ENCODE measurements at regions not wholly inside any gene's neighbourhood (a gene's known extent, or its start where the extent isn't known, plus 50 kb on each side); places are given as distances from the start of the nearest gene placed in this dataset.

- H3K4me3 ChIP-seq (ENCODE audit: low read length in 2 of 2) = no peak overlapping the region
- H3K27me3 ChIP-seq (ENCODE audit: insufficient read depth, low read length) = no peaks in the 10 kb centered on the region
- H3K27me3 Mint-ChIP-seq = no peaks in the 10 kb centered on the region
- H3K4me1 Mint-ChIP-seq = peaks cover 3 to 5% (median 4%) of the 10 kb centered on the region in 4 donors
- peaks cover 3% of the 10 kb centered on the region for H3K4me1 ChIP-seq (ENCODE audit: insufficient read depth, low read length)
- H3K27ac Mint-ChIP-seq = no peak overlapping the region
- intact Hi-C loops (cut with micrococcal nuclease) = no loop called here
- ChIA-PET CTCF (ENCODE audit: partially characterized antibody) (interaction anchor here (0.7 to 2.4 kb wide), 2 partner anchors 9 to 19 kb away, joined by 3 to 12 read pairs; no protein-coding TSS in a partner anchor), POLR2A (ENCODE audit: partially characterized antibody) (no interaction called here)
- H3K9me3 Mint-ChIP-seq = peaks cover 0 to 3% (median 0%) of the 10 kb centered on the region in 8 donors
- no peaks in the 10 kb centered on the region for H3K36me3 ChIP-seq (ENCODE audit: insufficient read depth, low read length)
- no peak overlapping the region for H3K4me3 Mint-ChIP-seq
- H3K36me3 Mint-ChIP-seq = no peaks in the 10 kb centered on the region
- no peak overlapping the region for H3K27ac ChIP-seq (ENCODE audit: low read depth, low read length)
- H3K9me3 ChIP-seq (ENCODE audit: control insufficient read depth in 1 of 2, low read length in 2 of 2) = no peaks in the 10 kb centered on the region
- DNase-seq = no peak
Observed at GRCh38 chr2:204032301-204032700, 95.7 kb downstream of the ICOS start.

- Histone ChIP-seq H3K4me1 (ENCODE audit: insufficient read depth, low read length) (no peaks in the 10 kb centered on the region), H3K4me3 (ENCODE audit: low read length in 2 of 2) (no peak overlapping the region), H3K27me3 (ENCODE audit: insufficient read depth, low read length) (no peaks in the 10 kb centered on the region), H3K36me3 (ENCODE audit: insufficient read depth, low read length) (no peaks in the 10 kb centered on the region), H3K9me3 (ENCODE audit: control insufficient read depth in 1 of 2, low read length in 2 of 2) (no peaks in the 10 kb centered on the region), H3K27ac (ENCODE audit: low read depth, low read length) (no peak overlapping the region)
- Mint-ChIP-seq H3K36me3 (no peaks in the 10 kb centered on the region), H3K4me1 (peaks cover 0 to 1% (median 0%) of the 10 kb centered on the region in 4 donors), H3K9me3 (peaks cover 0 to 3% (median 0%) of the 10 kb centered on the region in 8 donors), H3K27me3 (no peaks in the 10 kb centered on the region), H3K4me3 (peak overlapping the region in 1 of 8 donors; percentile 59), H3K27ac (no peak overlapping the region)
- POLR2A ChIA-PET (ENCODE audit: partially characterized antibody) = no interaction called here
- intact Hi-C loops (cut with micrococcal nuclease) = no loop called here
- no peak for DNase-seq
- CTCF ChIA-PET (ENCODE audit: partially characterized antibody) = interaction anchor here (1.0 kb wide), 1 partner anchor 99 kb away, joined by 3 read pairs; no protein-coding TSS in a partner anchor
Observed at GRCh38 chr2:204033611-204034495, 97.3 kb downstream of the ICOS start.

DNA sequence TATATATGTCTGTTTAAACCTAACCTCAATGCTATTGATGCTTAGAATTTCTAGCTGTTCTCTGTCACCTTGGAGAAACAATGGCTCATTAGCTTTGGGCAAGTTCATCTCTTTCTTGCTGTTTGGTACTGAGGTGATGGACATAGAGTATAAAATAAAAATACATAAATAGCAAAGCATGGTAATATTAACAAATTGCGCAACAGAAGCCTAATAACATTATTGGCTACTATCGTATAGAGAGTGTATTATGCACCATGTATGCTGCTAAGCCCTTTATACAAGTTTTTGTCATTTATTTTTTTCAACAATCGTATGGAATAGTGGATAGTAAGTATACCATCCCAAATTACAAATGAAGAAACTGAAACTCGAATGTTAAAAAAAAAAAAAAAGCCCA, 100.1 kb downstream of the ICOS start:
- DNase-seq = no peak
- Mint-ChIP-seq H3K36me3 (no peaks in the 10 kb centered on the region), H3K9me3 (peaks cover 0 to 3% (median 0%) of the 10 kb centered on the region in 8 donors), H3K4me1 (peaks cover 0 to 1% (median 0%) of the 10 kb centered on the region in 4 donors), H3K27me3 (no peaks in the 10 kb centered on the region), H3K4me3 (no peak overlapping the region), H3K27ac (no peak overlapping the region)
- H3K4me3 ChIP-seq (ENCODE audit: low read length in 2 of 2) = no peak overlapping the region
- intact Hi-C loops (cut with micrococcal nuclease) = no loop called here
- ChIA-PET CTCF (ENCODE audit: partially characterized antibody) (no interaction called here), POLR2A (ENCODE audit: partially characterized antibody) (no interaction called here)
- H3K27me3 ChIP-seq (ENCODE audit: insufficient read depth, low read length) = no peaks in the 10 kb centered on the region
- H3K36me3 ChIP-seq (ENCODE audit: insufficient read depth, low read length) = no peaks in the 10 kb centered on the region
- no peaks in the 10 kb centered on the region for H3K4me1 ChIP-seq (ENCODE audit: insufficient read depth, low read length)
- H3K9me3 ChIP-seq (ENCODE audit: control insufficient read depth in 1 of 2, low read length in 2 of 2) = no peaks in the 10 kb centered on the region
- no peak overlapping the region for H3K27ac ChIP-seq (ENCODE audit: low read depth, low read length)

DNA sequence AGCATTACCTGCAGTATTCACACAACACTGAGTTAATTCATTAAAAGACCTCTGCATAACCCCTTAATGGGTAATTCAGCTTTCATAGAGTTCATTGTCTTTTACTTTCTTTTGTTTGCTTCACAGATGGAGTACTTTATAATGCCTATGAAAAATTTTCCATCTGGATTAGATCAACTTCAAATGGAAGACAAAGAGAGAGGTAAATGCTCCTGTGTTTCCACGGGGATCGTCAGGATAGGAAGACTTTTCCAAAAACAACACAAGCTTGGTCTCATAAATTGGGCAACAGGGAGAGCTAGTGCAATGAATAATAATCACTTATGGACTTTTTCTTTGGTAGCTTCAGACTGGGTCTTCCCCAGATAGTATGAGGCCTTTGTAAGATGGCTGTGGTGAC, 100.7 kb downstream of the ICOS start:
- Mint-ChIP-seq H3K4me1 (peaks cover 0 to 1% (median 0%) of the 10 kb centered on the region in 4 donors), H3K4me3 (no peak overlapping the region), H3K27me3 (no peaks in the 10 kb centered on the region), H3K27ac (no peak overlapping the region), H3K36me3 (no peaks in the 10 kb centered on the region), H3K9me3 (peaks cover 0 to 3% (median 0%) of the 10 kb centered on the region in 8 donors)
- Histone ChIP-seq H3K4me1 (ENCODE audit: insufficient read depth, low read length) (no peaks in the 10 kb centered on the region), H3K4me3 (ENCODE audit: low read length in 2 of 2) (no peak overlapping the region), H3K27ac (ENCODE audit: low read depth, low read length) (no peak overlapping the region), H3K36me3 (ENCODE audit: insufficient read depth, low read length) (no peaks in the 10 kb centered on the region), H3K9me3 (ENCODE audit: control insufficient read depth in 1 of 2, low read length in 2 of 2) (no peaks in the 10 kb centered on the region), H3K27me3 (ENCODE audit: insufficient read depth, low read length) (no peaks in the 10 kb centered on the region)
- CTCF ChIA-PET (ENCODE audit: partially characterized antibody) = interaction anchor here (3.7 kb wide), 1 partner anchor 13 kb away, joined by 22 read pairs; no protein-coding TSS in a partner anchor
- intact Hi-C loops (cut with micrococcal nuclease) = no loop called here
- no peak for DNase-seq
- POLR2A ChIA-PET (ENCODE audit: partially characterized antibody) = no interaction called here

GRCh38 chr2:204039298-204039838, 102.8 kb downstream of the ICOS start:
- ChIA-PET CTCF (ENCODE audit: partially characterized antibody) (interaction anchor here (3.7 kb wide), 1 partner anchor 11 kb away, joined by 22 read pairs; no protein-coding TSS in a partner anchor), POLR2A (ENCODE audit: partially characterized antibody) (no interaction called here)
- Histone ChIP-seq H3K27ac (ENCODE audit: low read depth, low read length) (no peak overlapping the region), H3K9me3 (ENCODE audit: control insufficient read depth in 1 of 2, low read length in 2 of 2) (no peaks in the 10 kb centered on the region), H3K36me3 (ENCODE audit: insufficient read depth, low read length) (no peaks in the 10 kb centered on the region), H3K4me3 (ENCODE audit: low read length in 2 of 2) (no peak overlapping the region), H3K4me1 (ENCODE audit: insufficient read depth, low read length) (no peaks in the 10 kb centered on the region), H3K27me3 (ENCODE audit: insufficient read depth, low read length) (no peaks in the 10 kb centered on the region)
- Mint-ChIP-seq H3K4me1 (peaks cover 0 to 4% (median 2%) of the 10 kb centered on the region in 4 donors), H3K36me3 (no peaks in the 10 kb centered on the region), H3K4me3 (no peak overlapping the region), H3K27me3 (no peaks in the 10 kb centered on the region), H3K27ac (peak overlapping the region in 1 of 7 donors; percentile 23), H3K9me3 (peaks cover 0 to 3% (median 0%) of the 10 kb centered on the region in 8 donors)
- intact Hi-C loops (cut with micrococcal nuclease) = no loop called here
- no peak for DNase-seq

DNA sequence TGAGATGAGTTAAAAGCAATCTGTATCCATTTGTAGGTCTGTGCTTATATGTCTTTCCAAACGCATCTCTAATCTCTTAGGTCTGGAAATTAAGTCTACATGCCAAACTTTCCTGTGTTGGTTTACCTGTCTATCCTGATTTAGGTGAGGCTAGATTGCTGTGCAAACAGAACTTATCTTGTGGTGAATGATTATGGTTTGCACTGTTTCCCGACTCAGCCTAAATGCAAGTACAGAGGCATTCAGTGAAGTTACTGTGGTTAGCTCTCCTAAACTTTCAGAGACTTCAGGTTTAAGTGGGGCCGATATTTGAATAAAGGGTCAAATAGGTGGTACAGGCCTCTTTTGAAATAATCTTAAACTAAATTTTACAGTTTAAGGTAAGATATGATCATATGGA, 103.5 kb downstream of the ICOS start:
- Histone ChIP-seq H3K9me3 (ENCODE audit: control insufficient read depth in 1 of 2, low read length in 2 of 2) (no peaks in the 10 kb centered on the region), H3K36me3 (ENCODE audit: insufficient read depth, low read length) (no peaks in the 10 kb centered on the region), H3K27ac (ENCODE audit: low read depth, low read length) (no peak overlapping the region), H3K27me3 (ENCODE audit: insufficient read depth, low read length) (no peaks in the 10 kb centered on the region), H3K4me1 (ENCODE audit: insufficient read depth, low read length) (peaks cover 4% of the 10 kb centered on the region), H3K4me3 (ENCODE audit: low read length in 2 of 2) (no peak overlapping the region)
- H3K27ac Mint-ChIP-seq = no peak overlapping the region
- H3K4me1 Mint-ChIP-seq = peaks cover 6 to 11% (median 8%) of the 10 kb centered on the region in 4 donors
- intact Hi-C loops (cut with micrococcal nuclease) = no loop called here
- CTCF ChIA-PET (ENCODE audit: partially characterized antibody) = interaction anchor here (3.7 kb wide), 1 partner anchor 11 kb away, joined by 22 read pairs; no protein-coding TSS in a partner anchor
- no peaks in the 10 kb centered on the region for H3K27me3 Mint-ChIP-seq
- H3K36me3 Mint-ChIP-seq = no peaks in the 10 kb centered on the region
- DNase-seq = no peak
- POLR2A ChIA-PET (ENCODE audit: partially characterized antibody) = no interaction called here
- no peak overlapping the region for H3K4me3 Mint-ChIP-seq
- peaks cover 0 to 3% (median 0%) of the 10 kb centered on the region in 8 donors for H3K9me3 Mint-ChIP-seq

DNA sequence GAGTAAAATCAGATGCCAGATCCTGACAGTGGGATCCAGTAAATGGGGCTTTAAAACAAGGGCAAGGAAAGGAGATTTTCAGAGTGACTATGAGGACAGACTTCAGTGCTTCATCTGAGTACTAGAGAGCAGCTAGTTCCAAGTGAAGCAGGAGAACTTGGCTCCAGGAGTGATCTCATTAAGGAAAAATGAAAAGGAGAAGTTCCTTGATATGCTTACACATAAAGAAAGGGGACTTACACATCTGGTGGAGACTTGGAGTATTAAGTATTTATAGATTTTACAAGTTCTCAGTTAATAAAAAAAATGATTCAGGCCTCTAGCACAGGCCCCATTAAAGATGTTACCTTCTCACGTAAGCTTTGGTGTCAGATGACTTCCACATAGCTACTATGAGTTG, 105.8 kb downstream of the ICOS start:
- H3K27ac ChIP-seq (ENCODE audit: low read depth, low read length) = no peak overlapping the region
- POLR2A ChIA-PET (ENCODE audit: partially characterized antibody) = no interaction called here
- no peak overlapping the region for H3K4me3 Mint-ChIP-seq
- intact Hi-C loops (cut with micrococcal nuclease) = no loop called here
- H3K9me3 ChIP-seq (ENCODE audit: control insufficient read depth in 1 of 2, low read length in 2 of 2) = no peaks in the 10 kb centered on the region
- H3K4me1 ChIP-seq (ENCODE audit: insufficient read depth, low read length) = peaks cover 5% of the 10 kb centered on the region
- H3K4me1 Mint-ChIP-seq = peaks cover 8 to 11% (median 10%) of the 10 kb centered on the region in 4 donors
- H3K4me3 ChIP-seq (ENCODE audit: low read length in 2 of 2) = no peak overlapping the region
- H3K36me3 ChIP-seq (ENCODE audit: insufficient read depth, low read length) = no peaks in the 10 kb centered on the region
- no peaks in the 10 kb centered on the region for H3K36me3 Mint-ChIP-seq
- H3K9me3 Mint-ChIP-seq = no peaks in the 10 kb centered on the region
- no peaks in the 10 kb centered on the region for H3K27me3 ChIP-seq (ENCODE audit: insufficient read depth, low read length)
- no peaks in the 10 kb centered on the region for H3K27me3 Mint-ChIP-seq
- CTCF ChIA-PET (ENCODE audit: partially characterized antibody) = no interaction called here
- DNase-seq = no peak
- H3K27ac Mint-ChIP-seq = no peak overlapping the region

Data from CD4-positive, alpha-beta memory T cell (primary cell).